HepG2 (cell line): ENCODE measurements at regions not wholly inside any gene's neighbourhood (a gene's known extent, or its start where the extent isn't known, plus 50 kb on each side); places are given as distances from the start of the nearest gene placed in this dataset.
A peak's percentile ranks its signal among the peaks of the same experiment; 100 is the strongest.

Source experiments
- ATAC-seq: fragments of 200-7000 bp; cut with Tn5 transposase; 3 replicates; pipeline ENCODE4 v1.9.1; 2020; ENCODE audit warnings: mild to moderate bottlenecking, moderate library complexity
- BruUV-seq: library from RNA; stranded (reverse); fragments of 400-500 nt; replicated peaks from 2 replicates; lab custom pipeline; 2021; lab: Mats Ljungman, UMichigan
- CTCF ChIA-PET: fragments of 300-600 bp; formaldehyde crosslinking; extraction: SDS; loops from one replicate; lab custom pipeline; 2021; ENCODE audit warnings: low total read pairs, inconsistent platforms, low intra/inter-chr PET ratio; lab: Yijun Ruan, JAX
- POLR2A ChIA-PET: fragments of 350-600 bp; sonication (Branson Sonifier 250); formaldehyde crosslinking; loops from one replicate; lab custom pipeline; 2020; ENCODE audit warnings: antibody characterized with exemption, inconsistent platforms; lab: Yijun Ruan, JAX
- DNase-seq: peaks from one replicate; pipeline ENCODE4 v3.0.0-alpha.2; 2015; ENCODE audit warnings: low spot score
- FAIRE-seq: peaks from 3 replicates; lab custom pipeline; 2011; peaks lifted over from hg19 to GRCh38; lab: Jason Lieb, UNC
- H2AFZ ChIP-seq: one replicate; pipeline ENCODE4 v1.6.1; 2011; ENCODE audit warnings: low read length, inconsistent platforms
- H3K27ac ChIP-seq: fragments of 300-600 bp; 3 replicates; pipeline ENCODE4 v1.8.0; 2011; ENCODE audit warnings: mixed run types, mild to moderate bottlenecking, mixed read lengths, low read length, inconsistent platforms; ENCODE audit not compliant: insufficient read depth; ENCODE audit errors: extremely low read length
- H3K27me3 ChIP-seq, 2 experiments: fragments of 200-600 bp in 1 of 2; 2 replicates in 1 of 2; 3 replicates in 1 of 2; pipeline versions ENCODE4 v1.6.0 to v1.8.0; 2011; ENCODE audit warnings: low read length in 2 of 2, mild to moderate bottlenecking in 2 of 2, moderate library complexity in 2 of 2, inconsistent platforms in 1 of 2; ENCODE audit not compliant: insufficient read depth in 2 of 2, control insufficient read depth in 1 of 2
- H3K36me3 ChIP-seq, 2 experiments: fragments of 200-600 bp in 1 of 2; replicated peaks in 1 of 2; 2 replicates in 1 of 2; 3 replicates in 1 of 2; pipeline versions ENCODE4 v1.5.1 to v1.8.0; 2011; ENCODE audit warnings: low read length in 2 of 2, inconsistent platforms in 1 of 2; ENCODE audit not compliant: insufficient read depth in 2 of 2, control insufficient read depth in 1 of 2
- H3K4me1 ChIP-seq: 2 replicates; pipeline ENCODE4 v1.5.1; 2012; ENCODE audit warnings: low read length, inconsistent platforms; ENCODE audit not compliant: insufficient read depth
- H3K4me2 ChIP-seq: 2 replicates; pipeline ENCODE4 v1.6.0; 2011; ENCODE audit warnings: low read depth, low read length, inconsistent platforms
- H3K4me3 ChIP-seq, 3 experiments: fragments of 200-600 bp in 1 of 3; sonication (generic), shearing (Covaris generic) in 1 of 3; replicated peaks in 1 of 3; 2 replicates each; pipeline ENCODE4 v1.5.1; 2011 to 2016; ENCODE audit warnings: low read length in 3 of 3, inconsistent platforms in 2 of 3, low read depth in 2 of 3, mild to moderate bottlenecking in 2 of 3, control low read depth in 1 of 3, mixed read lengths in 1 of 3; ENCODE audit not compliant: insufficient read depth in 1 of 3
- H3K79me2 ChIP-seq: one replicate; pipeline ENCODE4 v1.6.1; 2011; ENCODE audit warnings: low read length, inconsistent platforms; ENCODE audit not compliant: insufficient read depth
- H3K9ac ChIP-seq: 2 replicates; pipeline ENCODE4 v1.6.0; 2011; ENCODE audit warnings: mild to moderate bottlenecking, low read depth, low read length, inconsistent platforms; ENCODE audit not compliant: insufficient read depth
- H3K9me3 ChIP-seq: 2 replicates; pipeline ENCODE4 v1.5.1; 2012; ENCODE audit warnings: mild to moderate bottlenecking, low read length
- H4K20me1 ChIP-seq: 2 replicates; pipeline ENCODE4 v1.6.0; 2011; ENCODE audit warnings: inconsistent platforms, mild to moderate bottlenecking, low read length, moderate library complexity; ENCODE audit not compliant: insufficient read depth
- ARID5B ChIP-seq: IDR thresholded peaks from 2 replicates; pipeline ENCODE4 v1.4.0; 2020; ENCODE audit warnings: mild to moderate bottlenecking, missing genetic modification reagents
- BRD4 ChIP-seq: sonication (generic); formaldehyde crosslinking; IDR thresholded peaks from 2 replicates; pipeline ENCODE4 v1.4.0; 2020; ENCODE audit warnings: missing genetic modification reagents
- E2F5 ChIP-seq: sonication (generic); formaldehyde crosslinking; conservative IDR thresholded peaks from 2 replicates; pipeline ENCODE4 v1.4.0; 2020; ENCODE audit warnings: missing genetic modification reagents
- MZF1 ChIP-seq: sonication (generic); formaldehyde crosslinking; IDR thresholded peaks from 2 replicates; pipeline ENCODE4 v1.8.1; 2023; ENCODE audit warnings: mild to moderate bottlenecking, missing genetic modification reagents, borderline replicate concordance
- PCBP1 ChIP-seq: fragments of 200-400 bp; formaldehyde crosslinking; IDR thresholded peaks from 2 replicates; pipeline ENCODE4 v1.6.1; 2017; ENCODE audit warnings: mild to moderate bottlenecking, low read depth, low read length, borderline replicate concordance
- PITX1 ChIP-seq: sonication (generic); formaldehyde crosslinking; IDR thresholded peaks from 2 replicates; pipeline ENCODE4 v1.5.1; 2020; ENCODE audit warnings: mild to moderate bottlenecking, missing genetic modification reagents
- PRMT3 ChIP-seq: sonication (generic); formaldehyde crosslinking; IDR thresholded peaks from 2 replicates; pipeline ENCODE4 v1.8.1; 2022; ENCODE audit warnings: low read depth, mild to moderate bottlenecking, moderate library complexity, missing genetic modification reagents, borderline replicate concordance
- SMC3 ChIP-seq: IDR thresholded peaks from 2 replicates; pipeline ENCODE4 v1.6.1; 2011; ENCODE audit warnings: low read length, improper control_type of control experiment
- STAT6 ChIP-seq: sonication (generic); formaldehyde crosslinking; IDR thresholded peaks from 2 replicates; pipeline ENCODE4 v1.4.0; 2020; ENCODE audit warnings: missing genetic modification reagents, mild to moderate bottlenecking, borderline replicate concordance
- ZBTB7A ChIP-seq: sonication (generic); formaldehyde crosslinking; IDR thresholded peaks from 2 replicates; pipeline ENCODE4 v1.8.0; 2022; ENCODE audit warnings: mild to moderate bottlenecking, missing genetic modification reagents
- ZNF720 ChIP-seq: sonication (generic); formaldehyde crosslinking; IDR thresholded peaks from 2 replicates; pipeline ENCODE4 v1.4.0; 2020; ENCODE audit warnings: missing genetic modification reagents
- ZNF839 ChIP-seq: sonication (generic); formaldehyde crosslinking; IDR thresholded peaks from 2 replicates; pipeline ENCODE4 v1.4.0; 2020; ENCODE audit warnings: missing genetic modification reagents, mild to moderate bottlenecking, borderline replicate concordance
- ZSCAN30 ChIP-seq: sonication (generic); formaldehyde crosslinking; IDR thresholded peaks from 2 replicates; pipeline ENCODE4 v1.5.0; 2020; ENCODE audit warnings: mild to moderate bottlenecking, missing genetic modification reagents
- WGBS: methylation state at CpG from one replicate; pipeline ENCODE4 v1.1.6; 2017; ENCODE audit warnings: low lambda C conversion rate; 5-methylcytosine and 5-hydroxymethylcytosine counted together
- in situ Hi-C: cut with HindIII; loops from 2 replicates; pipeline ENCODE4 v1.10.0; 2017; ENCODE audit warnings: low pct_unique_long_range_greater_than_20kb; ENCODE audit not compliant: extremely low pct_ligation_motif_present
- intact Hi-C: fragments of 100-400 bp; cut with micrococcal nuclease; formaldehyde crosslinking; loops from one replicate; pipeline ENCODE4 v1.10.0; 2022; ENCODE audit not compliant: unreplicated experiment
- TF ChIP-seq, protein P1 (sequence below): sonication (generic); formaldehyde crosslinking; IDR thresholded peaks from 2 replicates; pipeline ENCODE4 v1.5.0; 2020; ENCODE audit warnings: mild to moderate bottlenecking, missing genetic modification reagents

DNA sequence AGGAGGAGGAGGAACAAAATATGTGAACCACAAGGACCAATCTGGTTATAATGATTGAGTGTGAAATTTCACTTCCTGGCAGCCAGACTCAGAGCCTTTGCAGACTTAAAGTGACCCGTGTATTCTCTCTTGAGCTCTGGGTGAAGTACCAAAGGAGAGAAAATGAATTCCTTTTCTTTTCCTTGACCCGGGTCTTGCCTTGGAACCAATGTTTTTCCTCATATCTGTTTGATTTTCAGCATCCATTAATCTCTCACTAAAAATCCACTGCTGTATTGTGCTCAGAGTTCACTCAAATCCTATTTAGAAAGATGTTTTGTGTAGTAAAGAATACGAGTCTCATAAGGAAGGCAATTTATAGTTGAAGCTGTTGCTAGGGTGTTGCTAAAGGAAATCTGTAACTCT lies 78.3 kb upstream of the C1QTNF7 start (continued):
- no peak for TF ChIP-seq ZSCAN30
- no peak for TF ChIP-seq ZNF839 (CRISPR knock-in tag)

DNA sequence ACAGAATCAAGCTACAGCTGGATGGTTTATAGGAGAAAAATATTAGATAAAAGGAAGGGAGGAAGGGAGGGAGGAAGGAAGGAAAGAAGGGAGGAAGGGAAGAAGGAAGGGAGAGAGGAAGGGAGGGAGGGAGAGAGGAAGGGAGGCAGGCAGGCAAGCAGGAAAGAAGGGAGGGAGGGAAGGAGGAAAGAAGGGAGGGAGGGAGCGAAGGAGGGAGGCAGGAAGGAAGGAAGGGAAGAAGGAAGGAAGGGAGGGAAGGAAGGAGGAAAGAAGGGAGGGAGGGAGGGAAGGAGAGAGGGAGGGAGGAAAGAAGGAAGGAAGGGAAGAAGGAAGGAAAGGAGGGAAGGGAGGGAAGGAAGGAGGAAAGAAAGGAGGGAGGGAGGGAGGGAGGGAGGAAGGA lies 77.9 kb upstream of the C1QTNF7 start:
- 10% methylated on average over 1 of the region's 1 CpG for WGBS
- H3K27me3 ChIP-seq: peaks cover 0 to 3% of the 10 kb centered on the region in 2 experiments; a peak in 2 of 5 replicates
- DNase-seq: no peak
- no peak for FAIRE-seq
- H3K9me3 ChIP-seq: no peaks in the 10 kb centered on the region
- H3K36me3 ChIP-seq: no peaks in the 10 kb centered on the region
- BruUV-seq: no TSS peak
- H3K27ac ChIP-seq: no peak overlapping the region
- intact Hi-C loops: no loop called here
- no peak overlapping the region for H3K4me2 ChIP-seq
- no peaks in the 10 kb centered on the region for H3K4me1 ChIP-seq
- in situ Hi-C loops: no loop called here
- no peak for ATAC-seq
- no peak overlapping the region for H2AFZ ChIP-seq
- ChIA-PET POLR2A (no interaction called here), CTCF (no interaction called here)
- no peaks in the 10 kb centered on the region for H3K79me2 ChIP-seq
- H3K9ac ChIP-seq: no peak overlapping the region
- H4K20me1 ChIP-seq: no peaks in the 10 kb centered on the region
- no peak overlapping the region for H3K4me3 ChIP-seq
- TF ChIP-seq, protein P1, sequence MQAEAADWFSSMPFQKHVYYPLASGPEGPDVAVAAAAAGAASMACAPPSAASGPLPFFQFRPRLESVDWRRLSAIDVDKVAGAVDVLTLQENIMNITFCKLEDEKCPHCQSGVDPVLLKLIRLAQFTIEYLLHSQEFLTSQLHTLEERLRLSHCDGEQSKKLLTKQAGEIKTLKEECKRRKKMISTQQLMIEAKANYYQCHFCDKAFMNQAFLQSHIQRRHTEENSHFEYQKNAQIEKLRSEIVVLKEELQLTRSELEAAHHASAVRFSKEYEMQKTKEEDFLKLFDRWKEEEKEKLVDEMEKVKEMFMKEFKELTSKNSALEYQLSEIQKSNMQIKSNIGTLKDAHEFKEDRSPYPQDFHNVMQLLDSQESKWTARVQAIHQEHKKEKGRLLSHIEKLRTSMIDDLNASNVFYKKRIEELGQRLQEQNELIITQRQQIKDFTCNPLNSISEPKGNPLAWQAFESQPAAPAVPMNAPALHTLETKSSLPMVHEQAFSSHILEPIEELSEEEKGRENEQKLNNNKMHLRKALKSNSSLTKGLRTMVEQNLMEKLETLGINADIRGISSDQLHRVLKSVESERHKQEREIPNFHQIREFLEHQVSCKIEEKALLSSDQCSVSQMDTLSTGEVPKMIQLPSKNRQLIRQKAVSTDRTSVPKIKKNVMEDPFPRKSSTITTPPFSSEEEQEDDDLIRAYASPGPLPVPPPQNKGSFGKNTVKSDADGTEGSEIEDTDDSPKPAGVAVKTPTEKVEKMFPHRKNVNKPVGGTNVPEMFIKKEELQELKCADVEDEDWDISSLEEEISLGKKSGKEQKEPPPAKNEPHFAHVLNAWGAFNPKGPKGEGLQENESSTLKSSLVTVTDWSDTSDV (CRISPR knock-in tag): no peak
- TF ChIP-seq ZBTB7A (CRISPR knock-in tag): no peak
- no peak for TF ChIP-seq PRMT3
- TF ChIP-seq PCBP1: peak; percentile 64; the same call in 1 of the 2 replicates
- no peak for TF ChIP-seq PITX1 (CRISPR knock-in tag)
- TF ChIP-seq E2F5: no peak
- TF ChIP-seq STAT6 (CRISPR knock-in tag): no peak
- TF ChIP-seq MZF1 (CRISPR knock-in tag): no peak
- no peak for TF ChIP-seq BRD4 (CRISPR knock-in tag)
- no peak for TF ChIP-seq ZNF720 (CRISPR knock-in tag)
- no peak for TF ChIP-seq SMC3
- TF ChIP-seq ARID5B (CRISPR knock-in tag): no peak
